Smooth muscle cell (in vitro differentiated cells): ENCODE measurements at regions not wholly inside any gene's neighbourhood (a gene's known extent, or its start where the extent isn't known, plus 50 kb on each side); places are given as distances from the start of the nearest gene placed in this dataset.

Source experiments
- DNase-seq: peaks from one replicate; lab custom pipeline; 2025; ENCODE audit not compliant: unreplicated experiment; lab: John Stamatoyannopoulos, UW
- H2AFZ ChIP-seq: fragments of 200-600 bp; sonication (generic); 2 replicates; pipeline ENCODE4 v1.6.0; 2016; ENCODE audit warnings: antibody characterized with exemption, low read depth, mild to moderate bottlenecking
- H3F3A ChIP-seq: fragments of 200-600 bp; sonication (generic); 2 replicates; pipeline ENCODE4 v1.6.0; 2017; ENCODE audit warnings: antibody characterized with exemption, low read depth
- H3K27ac ChIP-seq: fragments of 200-600 bp; sonication (generic); 2 replicates; pipeline ENCODE4 v1.5.1; 2016; ENCODE audit warnings: low read depth, mild to moderate bottlenecking
- H3K27me3 ChIP-seq: fragments of 200-600 bp; sonication (generic); 2 replicates; pipeline ENCODE4 v1.6.1; 2016; ENCODE audit warnings: low read depth, mild to moderate bottlenecking
- H3K36me3 ChIP-seq: fragments of 200-600 bp; sonication (generic); 2 replicates; pipeline ENCODE4 v1.5.1; 2016; ENCODE audit warnings: low read depth
- H3K4me1 ChIP-seq: fragments of 200-600 bp; sonication (generic); 2 replicates; pipeline ENCODE4 v1.5.1; 2016; ENCODE audit warnings: low read depth
- H3K4me2 ChIP-seq: fragments of 200-600 bp; sonication (generic); 2 replicates; pipeline ENCODE4 v1.6.0; 2016; ENCODE audit warnings: mild to moderate bottlenecking
- H3K4me3 ChIP-seq: fragments of 200-600 bp; sonication (generic); 2 replicates; pipeline ENCODE4 v1.5.1; 2016; ENCODE audit warnings: mild to moderate bottlenecking
- H3K79me2 ChIP-seq: fragments of 200-600 bp; sonication (generic); 2 replicates; pipeline ENCODE4 v1.6.0; 2016; ENCODE audit warnings: low read depth, mild to moderate bottlenecking
- H3K9ac ChIP-seq: fragments of 200-600 bp; sonication (generic); 2 replicates; pipeline ENCODE4 v1.6.0; 2016; ENCODE audit warnings: low read depth
- H3K9me3 ChIP-seq: fragments of 200-600 bp; sonication (generic); replicated peaks from 2 replicates; pipeline ENCODE4 v1.5.1; 2016; ENCODE audit warnings: low read depth
- H4K20me1 ChIP-seq: fragments of 200-600 bp; sonication (generic); 2 replicates; pipeline ENCODE4 v1.6.0; 2016; ENCODE audit warnings: low read depth
- CTCF ChIP-seq: fragments of 200-600 bp; sonication (generic); IDR thresholded peaks from 2 replicates; pipeline ENCODE4 v1.5.1; 2017; ENCODE audit warnings: borderline replicate concordance, mild to moderate bottlenecking, antibody characterized with exemption; ENCODE audit not compliant: insufficient read depth, poor library complexity, severe bottlenecking
- WGBS: methylation state at CpG from one replicate; pipeline ENCODE4 v1.1.7; 2016; ENCODE audit warnings: low lambda C conversion rate; 5-methylcytosine and 5-hydroxymethylcytosine counted together

GRCh38 chr20:60974022-60974421 is 278.0 kb upstream of the CDH4 start:
- Histone ChIP-seq H3K27me3 (no peaks in the 10 kb centered on the region), H4K20me1 (no peaks in the 10 kb centered on the region), H3K4me2 (no peak overlapping the region), H3K9ac (no peak overlapping the region), H3K9me3 (no peaks in the 10 kb centered on the region), H3K4me3 (no peak overlapping the region), H3K27ac (no peak overlapping the region), H3K4me1 (no peaks in the 10 kb centered on the region), H3F3A (no peaks in the 10 kb centered on the region), H3K36me3 (no peaks in the 10 kb centered on the region), H2AFZ (no peak overlapping the region), H3K79me2 (no peaks in the 10 kb centered on the region)
- DNase-seq = no peak
- WGBS = 87% methylated on average over 10 of the region's 10 CpGs
- no peak for TF ChIP-seq CTCF

DNA sequence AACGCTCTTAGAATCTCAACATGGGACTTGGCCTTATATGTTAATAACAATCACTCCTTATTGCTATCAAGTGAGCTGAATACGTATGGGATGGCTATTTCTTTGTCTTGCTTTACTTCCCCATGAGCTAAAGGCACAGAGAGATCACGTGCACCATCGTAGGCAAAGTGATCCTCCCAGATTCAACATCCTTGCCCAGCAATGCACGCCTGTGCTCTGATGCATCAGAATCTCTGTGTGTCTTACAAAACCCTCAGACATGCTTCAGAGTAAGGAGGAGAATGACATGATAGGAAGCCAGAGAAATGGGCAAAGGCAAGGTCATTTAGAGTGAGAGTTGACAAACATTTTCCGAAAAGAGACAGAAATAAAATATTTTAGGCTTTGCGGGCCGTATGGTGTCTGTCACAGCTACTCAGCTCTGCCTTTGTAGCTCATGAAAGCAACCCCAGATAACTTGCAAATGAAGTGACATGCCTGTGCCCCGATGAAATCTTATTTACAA is 277.6 kb upstream of the CDH4 start:
- H3F3A ChIP-seq = no peaks in the 10 kb centered on the region
- WGBS = 81% methylated on average over 9 of the region's 9 CpGs
- no peaks in the 10 kb centered on the region for H3K79me2 ChIP-seq
- no peak for TF ChIP-seq CTCF
- DNase-seq = no peak
- no peaks in the 10 kb centered on the region for H3K36me3 ChIP-seq
- H3K4me3 ChIP-seq = no peak overlapping the region
- no peaks in the 10 kb centered on the region for H3K4me1 ChIP-seq
- H3K27me3 ChIP-seq = no peaks in the 10 kb centered on the region
- no peaks in the 10 kb centered on the region for H4K20me1 ChIP-seq
- H3K27ac ChIP-seq = no peak overlapping the region
- no peak overlapping the region for H3K4me2 ChIP-seq
- no peaks in the 10 kb centered on the region for H3K9me3 ChIP-seq
- no peak overlapping the region for H3K9ac ChIP-seq
- H2AFZ ChIP-seq = no peak overlapping the region

- 88% methylated on average over 15 of the region's 15 CpGs for WGBS
- no peak overlapping the region for H3K27ac ChIP-seq
- DNase-seq = no peak
Observed at GRCh38 chr20:60976139-60976538, 275.9 kb upstream of the CDH4 start.

More at GRCh38 chr20:60976139-60976538, 275.9 kb upstream of the CDH4 start:
- Histone ChIP-seq H3K27me3 (no peaks in the 10 kb centered on the region), H3K4me1 (no peaks in the 10 kb centered on the region), H3F3A (no peaks in the 10 kb centered on the region), H3K4me2 (no peak overlapping the region), H4K20me1 (no peaks in the 10 kb centered on the region), H3K79me2 (no peaks in the 10 kb centered on the region), H2AFZ (no peak overlapping the region), H3K36me3 (no peaks in the 10 kb centered on the region), H3K9ac (no peak overlapping the region), H3K9me3 (no peaks in the 10 kb centered on the region), H3K4me3 (no peak overlapping the region)
- no peak for TF ChIP-seq CTCF
